PC-9 (cell line): ENCODE measurements at regions not wholly inside any gene's neighbourhood (a gene's known extent, or its start where the extent isn't known, plus 50 kb on each side); places are given as distances from the start of the nearest gene placed in this dataset.

Experiments
- EZH2 ChIP-seq: fragments of 200-600 bp; sonication (generic); IDR thresholded peaks from 2 replicates; pipeline ENCODE4 v1.8.0; 2017; ENCODE audit warnings: antibody characterized with exemption, low read depth
- TF ChIP-seq, protein P1 (sequence below): fragments of 200-600 bp; sonication (generic); conservative IDR thresholded peaks from 2 replicates; pipeline ENCODE4 v1.6.1; 2017; ENCODE audit warnings: mixed run types, antibody characterized with exemption, mild to moderate bottlenecking, moderate library complexity

DNA sequence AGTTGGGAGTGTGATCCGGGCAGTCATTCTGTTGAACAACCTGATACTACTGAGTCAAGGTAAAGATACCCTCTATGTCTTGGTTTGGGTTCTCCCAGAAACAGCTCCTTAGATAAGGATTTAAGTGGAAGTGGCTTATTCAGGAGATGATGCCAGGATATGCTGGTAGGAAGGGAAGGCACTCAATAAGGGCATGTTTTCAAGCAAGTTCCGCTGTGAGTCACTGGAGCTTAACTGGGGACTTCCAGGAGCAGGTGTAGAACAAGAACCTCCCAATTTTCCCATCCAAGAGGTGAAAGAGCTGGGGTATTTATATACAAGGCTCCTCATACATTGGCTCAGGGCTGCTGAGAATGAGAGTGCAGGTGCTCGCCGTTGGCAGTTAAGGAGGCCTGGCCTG is 218.6 kb downstream of the AKAP7 start:
- no peak for TF ChIP-seq EZH2
- TF ChIP-seq, protein P1, sequence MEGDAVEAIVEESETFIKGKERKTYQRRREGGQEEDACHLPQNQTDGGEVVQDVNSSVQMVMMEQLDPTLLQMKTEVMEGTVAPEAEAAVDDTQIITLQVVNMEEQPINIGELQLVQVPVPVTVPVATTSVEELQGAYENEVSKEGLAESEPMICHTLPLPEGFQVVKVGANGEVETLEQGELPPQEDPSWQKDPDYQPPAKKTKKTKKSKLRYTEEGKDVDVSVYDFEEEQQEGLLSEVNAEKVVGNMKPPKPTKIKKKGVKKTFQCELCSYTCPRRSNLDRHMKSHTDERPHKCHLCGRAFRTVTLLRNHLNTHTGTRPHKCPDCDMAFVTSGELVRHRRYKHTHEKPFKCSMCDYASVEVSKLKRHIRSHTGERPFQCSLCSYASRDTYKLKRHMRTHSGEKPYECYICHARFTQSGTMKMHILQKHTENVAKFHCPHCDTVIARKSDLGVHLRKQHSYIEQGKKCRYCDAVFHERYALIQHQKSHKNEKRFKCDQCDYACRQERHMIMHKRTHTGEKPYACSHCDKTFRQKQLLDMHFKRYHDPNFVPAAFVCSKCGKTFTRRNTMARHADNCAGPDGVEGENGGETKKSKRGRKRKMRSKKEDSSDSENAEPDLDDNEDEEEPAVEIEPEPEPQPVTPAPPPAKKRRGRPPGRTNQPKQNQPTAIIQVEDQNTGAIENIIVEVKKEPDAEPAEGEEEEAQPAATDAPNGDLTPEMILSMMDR, result no peak
